ENCODE measurements at regions not wholly inside any gene's neighbourhood (a gene's known extent, or its start where the extent isn't known, plus 50 kb on each side); places are given as distances from the start of the nearest gene placed in this dataset.

DNA sequence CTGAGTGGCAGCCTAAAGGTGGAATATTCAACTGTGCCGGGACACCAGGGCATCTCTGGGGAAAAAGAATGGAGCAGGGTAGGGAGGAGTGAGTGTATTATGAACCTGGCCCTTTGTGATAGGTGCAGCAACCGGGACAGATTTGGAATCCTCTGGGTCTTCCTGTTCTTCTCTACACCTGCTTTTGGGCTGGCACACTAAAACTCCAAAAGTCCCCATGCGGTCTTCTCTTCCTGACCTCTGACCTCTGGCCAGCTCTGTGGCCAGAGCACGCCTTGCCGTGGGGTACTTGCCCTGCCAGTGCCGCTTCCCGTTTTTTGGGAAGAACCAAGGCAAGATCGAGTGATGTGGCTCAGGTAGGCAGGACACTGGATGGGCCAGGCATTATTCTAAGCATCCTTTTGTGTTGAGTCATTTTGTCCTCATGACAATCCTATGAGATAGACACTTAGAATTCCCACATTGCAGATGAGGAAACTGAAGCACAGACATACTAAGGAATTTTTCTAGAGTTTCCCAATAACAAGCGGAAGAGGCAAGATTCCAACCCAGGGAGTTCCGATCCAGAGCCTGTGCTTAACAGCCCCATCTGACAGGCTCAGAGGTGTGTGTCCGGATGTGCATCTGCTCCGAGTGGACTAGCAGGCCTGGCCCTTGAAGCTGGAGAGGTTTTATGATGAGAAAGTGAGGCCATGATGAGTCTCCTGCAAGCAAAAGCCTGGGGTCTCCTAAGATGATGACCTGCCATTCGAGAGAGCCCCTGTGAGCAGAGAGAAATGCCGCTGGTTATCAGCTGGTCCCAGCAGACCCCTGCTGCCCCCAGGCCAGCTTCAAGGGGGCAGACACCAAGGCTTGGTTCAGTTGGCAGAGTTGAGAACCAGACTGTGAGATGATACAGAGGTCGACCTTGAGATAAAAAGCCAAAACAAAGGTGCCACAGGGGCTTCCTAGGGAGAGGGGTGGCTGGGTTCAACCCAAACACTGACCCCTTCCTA lies 67.9 kb upstream of the ESRRB start:
- TF ChIP-seq, protein P1, sequence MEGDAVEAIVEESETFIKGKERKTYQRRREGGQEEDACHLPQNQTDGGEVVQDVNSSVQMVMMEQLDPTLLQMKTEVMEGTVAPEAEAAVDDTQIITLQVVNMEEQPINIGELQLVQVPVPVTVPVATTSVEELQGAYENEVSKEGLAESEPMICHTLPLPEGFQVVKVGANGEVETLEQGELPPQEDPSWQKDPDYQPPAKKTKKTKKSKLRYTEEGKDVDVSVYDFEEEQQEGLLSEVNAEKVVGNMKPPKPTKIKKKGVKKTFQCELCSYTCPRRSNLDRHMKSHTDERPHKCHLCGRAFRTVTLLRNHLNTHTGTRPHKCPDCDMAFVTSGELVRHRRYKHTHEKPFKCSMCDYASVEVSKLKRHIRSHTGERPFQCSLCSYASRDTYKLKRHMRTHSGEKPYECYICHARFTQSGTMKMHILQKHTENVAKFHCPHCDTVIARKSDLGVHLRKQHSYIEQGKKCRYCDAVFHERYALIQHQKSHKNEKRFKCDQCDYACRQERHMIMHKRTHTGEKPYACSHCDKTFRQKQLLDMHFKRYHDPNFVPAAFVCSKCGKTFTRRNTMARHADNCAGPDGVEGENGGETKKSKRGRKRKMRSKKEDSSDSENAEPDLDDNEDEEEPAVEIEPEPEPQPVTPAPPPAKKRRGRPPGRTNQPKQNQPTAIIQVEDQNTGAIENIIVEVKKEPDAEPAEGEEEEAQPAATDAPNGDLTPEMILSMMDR (IDR thresholded peaks at IDR 0.05; ENCODE audit: low read depth, low read length, poor library complexity, severe bottlenecking), result no peak
- no peak for TF ChIP-seq EZH2phosphoT487 (IDR thresholded peaks at IDR 0.05; ENCODE audit: borderline replicate concordance, low read length)
